HepG2 (cell line): ENCODE measurements at regions not wholly inside any gene's neighbourhood (a gene's known extent, or its start where the extent isn't known, plus 50 kb on each side); places are given as distances from the start of the nearest gene placed in this dataset.

Source experiments
- ARNTL ChIP-seq: sonication (generic); formaldehyde crosslinking; IDR thresholded peaks from 2 replicates; pipeline ENCODE4 v1.4.0; 2020; ENCODE audit warnings: mild to moderate bottlenecking, missing genetic modification reagents
- ATF7-NPFF ChIP-seq: sonication (generic); formaldehyde crosslinking; IDR thresholded peaks from 2 replicates; pipeline ENCODE4 v1.8.1; 2023; ENCODE audit warnings: mild to moderate bottlenecking, low read depth, missing genetic modification reagents, moderate library complexity
- ELF1 ChIP-seq: sonication (generic); formaldehyde crosslinking; IDR thresholded peaks from 2 replicates; pipeline ENCODE4 v1.4.0; 2020; ENCODE audit warnings: missing genetic modification reagents
- GABPB1 ChIP-seq: IDR thresholded peaks from 2 replicates; pipeline ENCODE4 v1.6.1; 2016; ENCODE audit warnings: mild to moderate bottlenecking, missing genetic modification reagents, moderate library complexity, missing compliant biosample characterization
- IKZF1 ChIP-seq: fragments of 450-650 bp; IDR thresholded peaks from 2 replicates; pipeline ENCODE4 v1.7.1; 2016
- KDM2A ChIP-seq: sonication (generic); formaldehyde crosslinking; IDR thresholded peaks from 2 replicates; pipeline ENCODE4 v1.4.0; 2020; ENCODE audit warnings: low read depth, missing genetic modification reagents, borderline replicate concordance
- PHF8 ChIP-seq: sonication (generic); formaldehyde crosslinking; IDR thresholded peaks from 2 replicates; pipeline ENCODE4 v1.5.0; 2020; ENCODE audit warnings: missing genetic modification reagents
- POGZ ChIP-seq: sonication (generic); formaldehyde crosslinking; IDR thresholded peaks from 2 replicates; pipeline ENCODE4 v1.4.0; 2020; ENCODE audit warnings: mild to moderate bottlenecking, missing genetic modification reagents
- POLR2A ChIP-seq, 2 experiments: IDR thresholded peaks; 2 replicates each; pipeline ENCODE4 v1.6.1; 2011; ENCODE audit warnings: low read depth in 2 of 2, low read length in 2 of 2, mild to moderate bottlenecking in 1 of 2, moderate library complexity in 1 of 2; ENCODE audit not compliant: insufficient read depth in 1 of 2
- POLR2G ChIP-seq: fragments of 200-400 bp; formaldehyde crosslinking; IDR thresholded peaks from 2 replicates; pipeline ENCODE4 v1.6.1; 2018; ENCODE audit warnings: mild to moderate bottlenecking, low read depth, low read length, moderate library complexity
- SALL1 ChIP-seq: sonication (generic); formaldehyde crosslinking; IDR thresholded peaks from 2 replicates; pipeline ENCODE4 v1.8.0; 2022; ENCODE audit warnings: mild to moderate bottlenecking, missing genetic modification reagents
- SAP130 ChIP-seq: IDR thresholded peaks from 2 replicates; pipeline ENCODE4 v1.6.1; 2016; ENCODE audit warnings: low read depth
- SP1 ChIP-seq, 2 experiments: fragments of 450-650 bp in 1 of 2; sonication (generic) in 1 of 2; formaldehyde crosslinking in 1 of 2; IDR thresholded peaks; 2 replicates each; pipeline versions ENCODE4 v1.4.0 to v1.6.1; 2016 to 2020; ENCODE audit warnings: missing genetic modification reagents in 1 of 2
- SP4 ChIP-seq: sonication (generic); formaldehyde crosslinking; IDR thresholded peaks from 2 replicates; pipeline ENCODE4 v1.8.1; 2023; ENCODE audit warnings: mild to moderate bottlenecking, missing genetic modification reagents
- ZC3H13 ChIP-seq: sonication (generic); formaldehyde crosslinking; IDR thresholded peaks from 2 replicates; pipeline ENCODE4 v1.8.1; 2023; ENCODE audit warnings: mild to moderate bottlenecking, missing genetic modification reagents, moderate library complexity
- ZMYM3 ChIP-seq: sonication (generic); formaldehyde crosslinking; IDR thresholded peaks from 2 replicates; pipeline ENCODE4 v1.5.1; 2020; ENCODE audit warnings: mild to moderate bottlenecking, missing genetic modification reagents
- ZMYM4 ChIP-seq: sonication (generic); formaldehyde crosslinking; IDR thresholded peaks from 2 replicates; pipeline ENCODE4 v1.8.1; 2023; ENCODE audit warnings: mild to moderate bottlenecking, missing genetic modification reagents
- ZNF468 ChIP-seq: sonication (generic); formaldehyde crosslinking; IDR thresholded peaks from 2 replicates; pipeline ENCODE4 v1.8.0; 2022; ENCODE audit warnings: mild to moderate bottlenecking, moderate library complexity, missing genetic modification reagents
- ZNF790 ChIP-seq: sonication (generic); formaldehyde crosslinking; IDR thresholded peaks from 2 replicates; pipeline ENCODE4 v1.8.0; 2022; ENCODE audit warnings: missing genetic modification reagents, mild to moderate bottlenecking, borderline replicate concordance
- ZSCAN25 ChIP-seq: sonication (generic); formaldehyde crosslinking; IDR thresholded peaks from 2 replicates; pipeline ENCODE4 v1.8.0; 2022; ENCODE audit warnings: mild to moderate bottlenecking, missing genetic modification reagents
- TF ChIP-seq, protein P1 (sequence below): sonication (generic); formaldehyde crosslinking; IDR thresholded peaks from 2 replicates; pipeline ENCODE4 v1.4.0; 2020; ENCODE audit warnings: missing genetic modification reagents
- TF ChIP-seq, protein P2 (sequence below): sonication (generic); formaldehyde crosslinking; IDR thresholded peaks from 2 replicates; pipeline ENCODE4 v1.5.0; 2020; ENCODE audit warnings: missing genetic modification reagents
- TF ChIP-seq, protein P3 (sequence below), 2 experiments: fragments of 450-650 bp in 1 of 2; sonication (generic) in 1 of 2; formaldehyde crosslinking; IDR thresholded peaks; 2 replicates each; pipeline versions ENCODE4 v1.5.0 to v1.8.0; 2020 to 2022; ENCODE audit warnings: mild to moderate bottlenecking in 1 of 2, missing genetic modification reagents in 1 of 2

DNA sequence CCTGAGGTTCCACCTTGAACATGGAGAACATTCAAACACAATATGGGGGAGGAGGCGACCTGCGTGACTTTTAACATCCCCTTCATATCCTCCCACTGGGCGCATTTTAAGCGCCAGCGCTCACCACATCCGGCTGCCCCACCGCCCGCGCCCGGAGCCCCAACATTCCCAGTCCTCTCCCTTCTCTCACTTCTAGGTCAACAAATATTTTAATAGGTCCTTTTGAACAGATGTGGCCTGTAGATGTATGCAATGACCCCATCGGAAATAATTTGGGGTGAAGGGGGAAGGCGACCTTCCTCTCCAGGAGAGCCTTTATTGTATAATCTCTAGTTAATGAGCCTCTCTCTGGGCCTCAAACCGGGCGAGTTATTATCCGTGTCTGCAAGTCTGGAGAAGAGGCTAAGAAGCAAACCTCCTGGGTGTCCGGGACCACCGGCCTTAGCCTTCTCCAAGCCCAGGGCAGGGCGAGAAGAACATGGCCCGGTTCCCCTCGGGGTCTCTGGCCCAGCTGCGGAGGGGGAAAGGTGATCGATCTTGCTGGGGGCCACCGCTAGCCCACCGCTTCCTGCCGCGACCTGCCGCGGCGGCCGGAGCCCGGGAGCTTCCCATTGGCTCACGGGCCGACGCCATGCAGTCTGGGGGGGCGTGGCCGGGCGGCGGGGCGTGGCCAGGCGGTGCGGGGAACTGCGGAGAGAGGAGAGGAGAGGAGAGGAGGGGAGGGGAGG, 83.2 kb upstream of the HMGA2 start (continued):
- peak; percentile 76 for TF ChIP-seq GABPB1
- TF ChIP-seq SALL1 (CRISPR knock-in tag) = peak; percentile 68; the same call in 1 of the 2 replicates
- TF ChIP-seq IKZF1 = no peak
- TF ChIP-seq ZNF790 (CRISPR knock-in tag) = no peak
- peak; percentile 51; the same call in 1 of the 2 replicates for TF ChIP-seq KDM2A (CRISPR knock-in tag)
- TF ChIP-seq ZC3H13 (CRISPR knock-in tag) = 0 out of 2 replicates have a peak, but pooled peaks have one; percentile 34
- TF ChIP-seq, protein P1, sequence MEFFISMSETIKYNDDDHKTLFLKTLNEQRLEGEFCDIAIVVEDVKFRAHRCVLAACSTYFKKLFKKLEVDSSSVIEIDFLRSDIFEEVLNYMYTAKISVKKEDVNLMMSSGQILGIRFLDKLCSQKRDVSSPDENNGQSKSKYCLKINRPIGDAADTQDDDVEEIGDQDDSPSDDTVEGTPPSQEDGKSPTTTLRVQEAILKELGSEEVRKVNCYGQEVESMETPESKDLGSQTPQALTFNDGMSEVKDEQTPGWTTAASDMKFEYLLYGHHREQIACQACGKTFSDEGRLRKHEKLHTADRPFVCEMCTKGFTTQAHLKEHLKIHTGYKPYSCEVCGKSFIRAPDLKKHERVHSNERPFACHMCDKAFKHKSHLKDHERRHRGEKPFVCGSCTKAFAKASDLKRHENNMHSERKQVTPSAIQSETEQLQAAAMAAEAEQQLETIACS = no peak
- TF ChIP-seq, protein P2, sequence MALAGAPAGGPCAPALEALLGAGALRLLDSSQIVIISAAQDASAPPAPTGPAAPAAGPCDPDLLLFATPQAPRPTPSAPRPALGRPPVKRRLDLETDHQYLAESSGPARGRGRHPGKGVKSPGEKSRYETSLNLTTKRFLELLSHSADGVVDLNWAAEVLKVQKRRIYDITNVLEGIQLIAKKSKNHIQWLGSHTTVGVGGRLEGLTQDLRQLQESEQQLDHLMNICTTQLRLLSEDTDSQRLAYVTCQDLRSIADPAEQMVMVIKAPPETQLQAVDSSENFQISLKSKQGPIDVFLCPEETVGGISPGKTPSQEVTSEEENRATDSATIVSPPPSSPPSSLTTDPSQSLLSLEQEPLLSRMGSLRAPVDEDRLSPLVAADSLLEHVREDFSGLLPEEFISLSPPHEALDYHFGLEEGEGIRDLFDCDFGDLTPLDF (CRISPR knock-in tag) = 0 out of 2 replicates have a peak, but pooled peaks have one; percentile 21
- peak; percentile 27; the same call in 1 of the 2 replicates for TF ChIP-seq ZMYM4 (CRISPR knock-in tag)
- TF ChIP-seq SP4 = peak; percentile 19; the same call in 1 of the 2 replicates
- peak; percentile 51; the same call in 1 of the 2 replicates for TF ChIP-seq SAP130 (CRISPR knock-in tag)
- peak; percentile 74 for TF ChIP-seq PHF8 (CRISPR knock-in tag)
- TF ChIP-seq POLR2A (IDR thresholded peaks at IDR 0.05; ENCODE audit: insufficient read depth in 1 of 2, low read depth in 2 of 2, low read length in 2 of 2) = 0 out of 4 replicates have a peak, but pooled peaks of 1 of the 2 experiments have one; percentile 33
- 0 out of 2 replicates have a peak, but pooled peaks have one; percentile 29 for TF ChIP-seq ELF1
- TF ChIP-seq, protein P3, sequence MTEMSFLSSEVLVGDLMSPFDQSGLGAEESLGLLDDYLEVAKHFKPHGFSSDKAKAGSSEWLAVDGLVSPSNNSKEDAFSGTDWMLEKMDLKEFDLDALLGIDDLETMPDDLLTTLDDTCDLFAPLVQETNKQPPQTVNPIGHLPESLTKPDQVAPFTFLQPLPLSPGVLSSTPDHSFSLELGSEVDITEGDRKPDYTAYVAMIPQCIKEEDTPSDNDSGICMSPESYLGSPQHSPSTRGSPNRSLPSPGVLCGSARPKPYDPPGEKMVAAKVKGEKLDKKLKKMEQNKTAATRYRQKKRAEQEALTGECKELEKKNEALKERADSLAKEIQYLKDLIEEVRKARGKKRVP (CRISPR knock-in tag; IDR thresholded peaks at IDR 0.05) = 0 out of 4 replicates have a peak, but pooled peaks of 1 of the 2 experiments have one; percentile 43
- TF ChIP-seq ATF7-NPFF = 0 out of 2 replicates have a peak, but pooled peaks have one; percentile 19
- TF ChIP-seq ZNF468 = no peak
- peak; percentile 22; the same call in 1 of the 2 replicates for TF ChIP-seq ZMYM3 (CRISPR knock-in tag)
- TF ChIP-seq ZSCAN25 = peak; percentile 39; the same call in 1 of the 2 replicates
- 0 out of 2 replicates have a peak, but pooled peaks have one; percentile 32 for TF ChIP-seq ARNTL (CRISPR knock-in tag)
- 0 out of 2 replicates have a peak, but pooled peaks have one; percentile 28 for TF ChIP-seq POLR2G
- TF ChIP-seq POGZ (CRISPR knock-in tag) = peak; percentile 36; the same call in 1 of the 2 replicates
- TF ChIP-seq SP1 (IDR thresholded peaks at IDR 0.05) = no peak
- peak; percentile 79 for TF ChIP-seq SP1 (CRISPR knock-in tag; IDR thresholded peaks at IDR 0.05)
